SHP77 (cell line): ENCODE measurements at regions not wholly inside any gene's neighbourhood (a gene's known extent, or its start where the extent isn't known, plus 50 kb on each side); places are given as distances from the start of the nearest gene placed in this dataset.
"Not testable (repeated sequence)": the region's sequence is repeated elsewhere in the genome, so short reads cannot be mapped to it uniquely, and the experiment has no call there.

Source experiments
- DNase-seq, 2 experiments: peaks; one replicate each; lab custom pipeline; 2025; lab: John Stamatoyannopoulos, UW

DNA sequence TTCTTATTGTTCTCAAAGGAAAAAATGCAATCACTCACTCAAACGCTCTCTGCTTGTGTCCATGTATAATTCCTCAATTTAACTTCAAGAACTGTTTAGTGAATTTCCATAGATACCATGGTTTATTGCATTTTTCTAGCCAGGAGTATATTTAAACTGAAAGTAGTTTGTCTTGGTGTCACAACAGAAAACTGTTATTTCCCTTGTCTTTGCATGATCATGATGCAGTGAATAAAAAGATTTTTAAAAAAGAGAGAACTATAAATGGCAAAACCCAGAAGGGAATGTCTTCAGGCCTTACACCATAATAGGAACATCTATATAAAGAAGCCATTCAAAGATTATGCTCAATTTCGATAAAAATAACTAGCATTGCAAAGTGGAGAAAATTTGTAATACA lies 523.5 kb upstream of the ADGRL4 start:
- DNase-seq = no peak

DNA sequence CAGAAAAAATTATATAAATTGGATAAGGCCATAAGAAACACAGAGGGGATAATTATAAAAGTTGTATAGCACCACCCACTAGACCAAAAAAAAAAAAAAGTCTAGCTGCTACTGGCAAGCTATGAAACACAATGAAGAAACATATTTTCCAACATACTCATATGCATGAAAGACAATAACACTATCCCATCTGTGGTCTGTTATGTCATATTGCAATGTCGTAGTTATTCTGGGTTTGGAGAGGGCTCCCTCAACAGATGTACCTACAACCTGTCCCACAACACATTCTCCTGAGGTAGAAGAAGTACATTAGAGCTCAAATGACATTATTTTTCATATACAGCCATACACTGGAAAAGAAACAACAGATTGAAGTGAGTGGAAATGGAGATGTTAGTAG lies 517.6 kb upstream of the ADGRL4 start:
- no peak for DNase-seq

- no peak for DNase-seq
These were observed 512.7 kb upstream of the ADGRL4 start for GRCh38 chr1:79519084-79519760.

GRCh38 chr1:79517470-79518224 lies 511.1 kb upstream of the ADGRL4 start:
- DNase-seq = no peak

GRCh38 chr1:79507770-79508169 lies 501.2 kb upstream of the ADGRL4 start:
- no peak for DNase-seq

DNA sequence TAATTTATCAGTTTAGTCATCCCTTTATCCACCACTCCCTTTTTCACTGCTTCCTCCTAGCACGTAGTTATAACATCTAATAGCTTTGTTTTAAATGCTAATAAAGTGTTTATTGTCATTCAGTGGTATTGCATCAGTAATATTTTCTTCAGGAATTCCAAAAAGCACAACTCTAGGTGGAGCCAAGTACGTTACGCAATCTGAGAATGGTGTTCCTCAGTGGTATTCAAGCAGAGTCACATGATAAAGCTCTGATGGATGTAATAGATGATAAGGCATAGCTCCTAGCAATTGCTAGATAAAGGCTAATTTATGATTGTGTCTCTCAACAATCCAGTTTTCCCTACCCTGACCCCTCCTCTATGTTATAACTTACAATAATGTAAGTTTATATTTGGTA lies 494.6 kb upstream of the ADGRL4 start:
- DNase-seq = no peak

DNA sequence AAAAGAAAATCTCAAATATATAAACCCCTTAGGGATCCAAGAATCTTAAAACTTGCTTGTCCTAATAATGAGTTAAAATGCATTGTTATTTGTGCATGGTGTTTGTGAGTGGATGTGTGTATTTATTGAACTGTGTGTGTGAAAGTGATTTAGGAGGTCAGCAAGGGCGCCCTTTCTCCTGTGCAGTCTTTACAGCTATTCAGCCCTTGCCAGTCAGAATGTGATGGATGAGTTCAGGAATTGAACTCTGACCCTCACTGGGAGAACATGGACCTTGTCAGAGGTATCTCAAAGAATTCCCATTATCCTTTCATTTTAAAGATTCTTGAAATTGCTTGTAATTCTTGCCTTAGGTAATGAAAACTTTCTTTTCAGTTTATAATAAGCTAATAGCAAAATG lies 493.0 kb upstream of the ADGRL4 start:
- no peak for DNase-seq

DNA sequence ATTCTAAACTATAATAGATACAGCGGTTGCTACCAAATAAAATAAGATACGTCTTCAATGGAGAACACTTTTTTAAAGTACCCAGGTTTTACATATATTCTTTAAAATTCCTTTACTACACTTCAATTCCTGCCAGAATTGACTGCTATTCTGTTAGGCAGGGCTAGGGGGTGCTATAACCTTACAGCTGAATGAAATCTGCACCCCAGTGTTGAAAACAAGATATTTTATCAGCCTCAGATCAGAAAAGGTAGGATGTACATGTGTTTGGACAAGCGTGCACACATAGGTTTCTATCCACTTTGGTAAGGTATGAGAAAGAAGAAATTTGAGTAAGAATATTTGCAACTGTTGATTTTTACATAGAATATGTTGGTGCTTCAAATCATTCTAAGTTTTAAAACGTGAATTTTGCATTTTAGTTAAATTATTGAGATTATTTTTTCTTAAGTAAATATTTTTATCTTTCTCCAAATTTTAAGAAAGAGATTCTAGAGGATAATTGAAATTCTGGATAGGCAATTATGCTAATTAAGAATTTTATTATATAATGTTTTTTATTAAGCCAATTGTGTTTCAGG lies 490.8 kb upstream of the ADGRL4 start:
- DNase-seq = peak in 1 of 2 experiments; percentile 27

GRCh38 chr1:79496129-79496528 lies 489.6 kb upstream of the ADGRL4 start:
- no peak for DNase-seq

GRCh38 chr1:79493702-79494101 lies 487.2 kb upstream of the ADGRL4 start:
- not testable (repeated sequence) for DNase-seq

- DNase-seq = not testable (repeated sequence)
These were observed 482.1 kb upstream of the ADGRL4 start for GRCh38 chr1:79488572-79489121.

- DNase-seq = no peak
These were observed 472.3 kb upstream of the ADGRL4 start for GRCh38 chr1:79478728-79479373.

- DNase-seq = no peak
These were observed 471.6 kb upstream of the ADGRL4 start for GRCh38 chr1:79478160-79478559.

GRCh38 chr1:79472067-79472656 lies 465.6 kb upstream of the ADGRL4 start:
- DNase-seq = no peak

DNA sequence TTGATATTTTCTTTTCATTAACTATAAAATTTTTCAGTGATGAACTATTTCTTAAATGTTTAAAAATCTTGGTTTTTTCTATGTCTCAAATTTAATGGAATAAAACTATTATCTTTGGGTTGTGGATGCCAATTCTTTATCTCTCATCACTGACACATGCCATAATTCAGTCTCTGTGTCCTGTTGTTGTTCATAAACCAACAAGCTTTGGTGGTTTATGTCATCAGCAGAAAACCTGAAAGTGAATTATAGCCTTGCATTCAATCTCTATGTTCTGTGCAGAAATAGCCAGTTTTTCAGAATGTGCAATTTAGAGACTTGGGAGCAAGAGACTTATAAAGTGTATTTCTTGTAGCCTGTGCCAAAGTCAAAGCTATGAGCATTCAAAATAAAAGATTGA lies 462.6 kb upstream of the ADGRL4 start:
- DNase-seq = no peak

GRCh38 chr1:79460773-79461436 lies 454.4 kb upstream of the ADGRL4 start:
- no peak for DNase-seq

DNA sequence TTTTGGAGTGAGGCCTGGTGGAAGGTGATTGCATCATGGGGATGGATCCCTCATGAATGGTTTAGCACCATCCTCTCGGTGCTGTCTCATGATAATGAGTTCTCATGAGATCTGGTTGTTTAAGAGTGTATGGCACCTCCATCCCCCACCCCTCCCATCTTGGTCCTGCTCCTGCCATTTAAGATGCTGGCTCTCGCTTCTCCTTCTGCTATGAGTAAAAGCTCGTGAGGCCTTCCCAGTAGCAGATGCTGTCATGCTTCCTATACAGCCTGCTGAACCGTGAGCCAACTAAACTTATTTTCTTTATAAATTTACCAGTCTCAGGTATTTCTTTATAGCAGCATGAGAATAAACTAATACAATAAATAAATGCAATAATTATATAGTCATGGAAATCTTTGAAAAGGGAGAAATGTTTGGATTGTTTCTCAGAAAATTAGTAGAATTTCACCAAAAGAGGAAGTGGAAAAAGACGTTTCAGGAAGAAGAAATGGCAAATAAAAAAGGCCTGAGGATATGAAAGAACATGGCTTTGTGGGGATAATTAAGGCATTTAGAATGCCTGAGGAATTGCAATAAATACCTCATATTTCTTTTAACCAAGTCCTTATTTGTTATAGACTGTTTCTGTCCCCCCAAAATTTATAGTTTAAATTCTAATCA lies 451.2 kb upstream of the ADGRL4 start:
- no peak for DNase-seq

DNA sequence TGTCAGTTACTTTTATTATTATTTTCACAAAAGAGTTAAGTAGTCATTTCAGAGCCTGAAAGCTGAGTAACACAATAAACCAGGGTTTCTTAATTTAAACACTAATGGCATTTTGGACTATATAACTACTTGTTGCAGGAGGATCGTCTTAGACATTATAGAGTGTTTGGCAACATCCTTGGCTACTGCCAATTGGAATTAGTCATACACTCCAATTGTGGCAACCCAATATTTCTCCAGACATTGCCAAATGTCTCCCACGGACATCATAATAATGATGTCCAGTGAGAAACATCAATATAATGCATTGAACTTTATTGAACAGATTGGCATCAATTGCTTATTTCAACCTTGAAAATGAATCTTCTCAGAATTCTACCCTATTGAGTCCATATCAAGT lies 441.9 kb upstream of the ADGRL4 start:
- no peak for DNase-seq

DNA sequence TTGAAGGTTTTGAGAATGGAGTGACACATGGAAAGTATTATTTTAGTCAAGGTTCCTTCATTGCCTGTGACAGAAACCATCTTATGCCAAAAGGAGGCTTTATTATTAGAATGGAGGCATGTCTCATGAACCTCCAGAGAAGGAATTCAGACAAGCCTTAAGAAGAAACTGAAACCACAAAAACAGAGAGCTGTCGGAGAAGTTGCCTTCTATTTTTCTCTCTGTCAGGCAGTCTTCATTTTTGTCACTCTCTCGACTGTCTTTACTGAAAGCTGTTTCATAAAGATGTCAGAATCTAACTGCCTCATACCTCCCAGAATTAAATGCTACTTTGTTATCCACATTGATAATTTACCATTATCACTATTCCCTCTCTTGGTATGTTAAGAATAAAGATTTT lies 434.7 kb upstream of the ADGRL4 start:
- no peak for DNase-seq

- no peak for DNase-seq
These were observed 431.0 kb upstream of the ADGRL4 start for GRCh38 chr1:79437540-79437939.

- DNase-seq = no peak
These were observed 424.8 kb upstream of the ADGRL4 start for GRCh38 chr1:79431340-79431739.
